Skin epidermis (tissue), 12 donors: ENCODE measurements at regions not wholly inside any gene's neighbourhood (a gene's known extent, or its start where the extent isn't known, plus 50 kb on each side); places are given as distances from the start of the nearest gene placed in this dataset.
"Not testable (repeated sequence)": the region's sequence is repeated elsewhere in the genome, so short reads cannot be mapped to it uniquely, and the experiment has no call there.

Experiments
- H3K27ac ChIP-seq, 21 experiments: fragments of 200-600 bp; sonication (generic) in 11 of 21; one replicate each; pipeline ENCODE4 v1.5.0; 2020; ENCODE audit warnings: mild to moderate bottlenecking in 3 of 21, inconsistent platforms in 2 of 21, moderate library complexity in 2 of 21
- H3K4me3 ChIP-seq, 7 experiments: fragments of 200-600 bp; sonication (generic) in 2 of 7; one replicate each; pipeline ENCODE4 v1.5.0; 2020; ENCODE audit warnings: inconsistent platforms in 2 of 7, mild to moderate bottlenecking in 2 of 7, moderate library complexity in 1 of 7

DNA sequence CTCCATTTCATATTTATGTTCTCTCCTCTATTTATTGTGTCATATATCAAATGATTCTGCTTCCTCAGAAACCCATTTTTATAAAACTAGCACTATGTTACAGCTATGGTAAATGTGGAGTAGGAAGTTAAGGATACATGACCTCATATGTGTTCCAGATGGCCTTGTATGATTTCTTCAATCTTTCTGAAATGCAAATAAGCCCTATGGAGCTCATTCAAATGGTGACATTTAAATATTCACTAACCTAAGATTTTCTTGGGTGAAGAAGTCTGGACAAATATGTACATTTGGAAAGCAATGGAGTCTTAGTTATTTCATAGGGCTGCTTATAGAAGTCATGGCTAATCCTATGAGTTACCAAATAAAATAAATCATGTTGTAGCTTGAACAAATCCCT, 782.5 kb downstream of the STPG2 start:
- Histone ChIP-seq H3K27ac (no peak overlapping the region), H3K4me3 (no peak overlapping the region)

DNA sequence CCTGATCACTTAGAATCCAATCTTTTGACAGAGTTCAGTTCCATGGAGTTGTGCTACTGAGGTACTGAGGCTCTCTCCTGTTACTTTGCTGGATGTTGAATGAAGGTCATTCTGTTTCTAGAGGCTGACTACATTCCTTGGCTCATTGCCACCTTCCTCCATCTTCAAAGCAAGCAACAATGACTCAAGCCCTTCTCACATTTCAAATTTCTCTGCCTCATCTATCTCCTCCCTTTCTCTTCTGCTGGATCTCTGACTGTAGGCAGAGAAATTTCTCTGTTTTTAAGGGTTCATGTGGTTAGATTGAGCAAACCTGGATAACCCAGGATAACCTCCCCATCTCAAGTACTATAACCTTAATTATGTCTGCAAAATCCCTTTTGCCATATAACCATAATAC, 775.4 kb downstream of the STPG2 start:
- no peak overlapping the region for H3K27ac ChIP-seq
- H3K4me3 ChIP-seq = no peak overlapping the region

DNA sequence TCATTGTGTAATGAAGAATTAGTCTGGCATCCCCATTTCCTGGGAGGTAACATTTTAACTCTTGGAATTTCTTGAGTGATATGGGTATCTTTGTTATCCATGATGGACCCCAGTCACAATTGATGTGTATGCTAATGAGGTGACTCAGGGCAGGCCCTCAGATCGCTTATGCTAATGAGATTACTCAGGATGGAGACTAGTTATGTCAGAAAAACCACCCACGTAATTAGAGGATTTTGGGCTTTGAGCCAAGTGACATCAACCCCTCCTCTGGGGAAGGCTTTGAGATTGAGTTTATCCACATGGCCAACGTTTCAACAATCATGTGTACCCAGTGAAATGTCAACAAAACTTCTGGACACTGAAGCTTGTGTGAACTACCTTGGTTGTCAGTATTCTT, 772.7 kb downstream of the STPG2 start:
- no peak overlapping the region for H3K4me3 ChIP-seq
- H3K27ac ChIP-seq = no peak overlapping the region

DNA sequence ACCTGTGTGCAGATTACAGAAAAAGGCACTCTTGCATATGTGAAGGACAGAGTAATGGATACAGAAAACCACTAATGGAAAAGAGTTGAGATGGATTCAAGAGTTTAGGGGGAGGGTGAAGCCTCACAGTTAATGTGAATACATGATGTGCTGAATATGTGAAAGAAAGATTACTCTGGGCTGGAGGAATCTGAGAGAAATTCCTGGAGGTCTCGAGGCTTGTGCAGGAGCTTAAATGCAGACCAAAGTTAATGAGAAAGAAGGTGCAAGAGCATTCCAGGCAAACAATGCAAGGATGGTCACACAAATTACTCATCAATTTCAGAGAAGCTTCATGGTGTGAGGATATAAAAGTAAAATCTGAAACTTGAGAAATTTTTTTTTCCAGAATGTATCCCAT, 768.8 kb downstream of the STPG2 start:
- Histone ChIP-seq H3K4me3 (no peak overlapping the region), H3K27ac (no peak overlapping the region)

DNA sequence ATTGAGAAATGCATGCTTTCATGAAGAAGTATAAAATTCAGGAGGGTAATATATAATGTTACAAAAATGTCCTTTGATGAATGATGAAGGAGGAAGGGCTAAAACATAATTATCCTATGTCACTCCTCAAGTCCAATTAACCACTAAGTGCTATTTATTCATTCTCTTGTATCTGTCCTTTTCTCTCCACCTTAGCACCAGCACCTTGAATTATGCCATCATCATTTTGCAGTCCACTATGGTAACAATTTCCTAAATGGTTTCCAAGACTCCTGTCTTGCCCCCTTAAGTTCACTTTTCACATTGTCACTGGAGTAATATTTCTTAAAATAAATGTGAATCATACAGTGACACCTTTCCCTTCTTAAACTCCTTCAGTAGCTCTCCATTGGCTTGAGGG, 756.3 kb downstream of the STPG2 start:
- Histone ChIP-seq H3K4me3 (no peak overlapping the region), H3K27ac (no peak overlapping the region)

DNA sequence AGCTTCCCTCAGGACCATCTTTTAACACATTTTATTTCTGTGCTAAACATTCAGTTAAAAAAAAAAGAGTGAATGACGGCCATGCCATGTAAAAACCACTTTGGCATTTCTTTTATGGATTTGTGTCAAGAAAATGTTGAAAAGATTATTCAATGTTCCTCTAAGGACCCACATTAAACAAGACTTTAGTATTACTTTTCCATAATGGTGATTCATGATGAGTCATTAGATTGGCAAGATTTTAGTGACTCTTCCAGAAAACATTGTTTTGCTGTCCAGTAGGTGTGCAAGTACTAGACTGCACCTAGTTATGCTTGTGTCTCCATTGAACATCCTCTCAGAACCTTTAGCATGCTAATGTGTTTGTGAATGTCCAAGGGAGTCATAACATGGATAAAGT, 748.6 kb downstream of the STPG2 start:
- Histone ChIP-seq H3K27ac (no peak overlapping the region), H3K4me3 (no peak overlapping the region)

DNA sequence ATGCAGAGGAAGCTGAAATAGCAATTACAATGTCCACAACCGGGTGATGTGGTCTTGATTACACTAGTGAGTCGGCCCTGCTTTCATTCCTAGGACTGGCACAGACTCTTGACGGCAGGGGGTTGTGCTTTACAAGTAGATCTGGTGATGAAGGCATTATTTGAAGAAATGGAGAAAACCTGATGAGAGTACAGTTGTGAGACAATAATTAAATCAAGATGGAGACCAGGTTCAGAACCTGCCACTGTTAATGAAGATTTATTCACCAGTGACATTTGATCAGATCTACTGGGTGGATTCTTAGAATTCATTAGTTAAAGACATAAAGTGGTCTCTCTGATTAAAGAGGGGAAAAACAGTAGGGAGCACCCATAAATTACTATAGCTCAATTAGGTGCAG, 747.2 kb downstream of the STPG2 start:
- H3K4me3 ChIP-seq = no peak overlapping the region
- H3K27ac ChIP-seq = no peak overlapping the region

DNA sequence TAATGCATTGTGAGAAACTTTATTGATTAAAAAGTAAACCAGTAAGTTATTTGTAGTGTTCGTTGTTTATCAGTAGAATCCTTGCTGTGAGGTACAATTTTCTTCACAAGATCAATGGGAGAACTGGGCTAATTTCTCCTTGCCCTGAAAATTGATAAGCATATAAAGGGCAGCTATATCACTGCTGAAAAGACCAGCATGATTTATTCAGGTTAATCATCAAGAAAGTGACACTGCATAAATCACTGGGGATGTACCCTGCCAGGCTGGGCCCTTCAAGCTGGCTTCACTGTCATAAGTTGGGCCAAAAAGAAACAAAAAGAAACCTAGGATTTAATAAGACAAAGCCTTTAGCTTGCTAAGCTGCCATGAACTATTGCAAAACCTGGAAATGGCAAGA, 746.7 kb downstream of the STPG2 start:
- no peak overlapping the region for H3K27ac ChIP-seq
- H3K4me3 ChIP-seq = no peak overlapping the region

DNA sequence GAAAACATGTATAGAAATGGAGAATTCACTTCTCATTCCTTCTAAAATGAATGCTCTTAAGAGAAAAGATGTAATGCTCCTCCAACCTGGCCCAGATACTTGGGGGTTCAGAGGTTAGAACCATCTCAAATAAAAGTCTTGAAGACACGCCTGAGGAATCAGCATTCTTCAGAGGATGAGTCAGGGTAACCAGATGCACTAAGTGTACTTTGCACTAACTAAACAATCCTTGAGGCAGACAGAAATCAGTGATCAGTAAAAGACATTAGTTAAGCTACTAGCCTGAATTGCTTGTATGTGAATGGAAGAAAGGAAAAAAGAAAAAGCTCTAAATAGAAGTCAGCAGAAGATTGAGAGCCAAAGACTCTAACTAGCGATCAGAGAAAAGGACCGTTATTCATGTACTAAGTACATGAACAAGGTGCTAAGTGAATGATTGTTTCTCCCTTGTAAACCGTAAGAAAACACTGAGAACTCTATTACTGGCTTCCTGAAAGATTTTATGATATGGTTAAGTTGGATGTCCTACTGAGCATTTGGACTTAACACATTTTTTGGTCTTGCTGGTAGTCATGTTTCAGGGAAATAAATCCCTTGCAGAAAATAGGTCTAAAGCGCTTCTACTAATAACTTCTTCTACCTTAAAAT, 738.3 kb downstream of the STPG2 start:
- Histone ChIP-seq H3K27ac (no peak overlapping the region), H3K4me3 (no peak overlapping the region)

DNA sequence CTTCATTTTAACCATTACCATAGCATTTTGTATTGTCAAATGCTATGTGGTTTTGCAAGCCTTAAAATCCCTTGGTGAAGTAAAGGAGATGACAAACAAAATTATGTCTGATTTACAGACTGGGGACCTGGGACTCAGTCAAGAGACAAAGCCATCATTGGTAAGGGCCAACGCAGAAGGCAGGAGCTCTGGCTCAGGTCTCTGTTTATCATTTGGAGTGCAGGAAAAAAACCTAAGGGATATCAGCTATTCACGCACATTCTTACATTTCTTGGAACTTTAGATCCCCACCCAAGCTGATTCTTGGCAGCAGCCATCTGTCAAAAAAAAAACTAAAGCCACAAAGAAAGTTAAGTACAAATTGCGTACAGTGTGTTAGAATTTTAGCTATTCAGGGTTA, 731.9 kb downstream of the STPG2 start:
- no peak overlapping the region for H3K27ac ChIP-seq
- no peak overlapping the region for H3K4me3 ChIP-seq

DNA sequence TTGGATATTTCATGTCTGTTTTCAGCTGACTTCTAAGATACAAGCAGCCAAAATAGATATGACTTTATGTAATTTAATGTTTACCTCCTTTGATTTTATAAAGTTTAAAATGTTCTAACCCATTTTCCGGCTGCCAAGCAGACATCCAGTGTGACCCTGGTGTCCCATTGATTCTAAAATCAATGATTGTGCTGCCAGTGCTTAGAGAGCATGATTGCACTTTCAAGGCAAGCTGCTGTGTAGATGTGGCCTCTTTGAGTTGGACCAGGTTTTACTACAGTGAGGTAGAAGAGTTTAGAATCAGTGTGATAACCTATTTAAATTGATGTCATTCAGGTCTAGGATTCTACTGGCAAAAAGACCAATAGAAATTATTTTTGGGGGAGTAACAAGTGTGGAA, 730.9 kb downstream of the STPG2 start:
- no peak overlapping the region for H3K27ac ChIP-seq
- H3K4me3 ChIP-seq = no peak overlapping the region

DNA sequence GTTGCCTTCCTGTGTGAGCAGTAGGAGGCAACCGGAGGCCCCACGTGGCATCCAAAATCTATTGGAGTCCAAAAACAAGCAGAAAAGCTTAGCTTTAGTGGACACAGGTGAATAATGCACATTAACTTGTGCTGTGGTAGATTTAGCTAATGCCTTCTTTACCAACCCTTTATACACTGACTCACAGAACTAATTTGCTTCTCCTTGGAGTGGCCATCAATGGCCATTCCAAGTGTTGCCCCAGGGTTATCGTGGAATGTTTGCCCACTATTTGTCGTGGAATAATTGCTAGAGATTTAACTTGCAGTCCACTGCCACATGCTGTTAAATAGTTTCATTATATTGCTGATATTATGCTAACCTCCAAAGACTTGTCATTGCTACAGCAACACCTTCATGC, 729.1 kb downstream of the STPG2 start:
- H3K4me3 ChIP-seq = no peak overlapping the region
- H3K27ac ChIP-seq = no peak overlapping the region

DNA sequence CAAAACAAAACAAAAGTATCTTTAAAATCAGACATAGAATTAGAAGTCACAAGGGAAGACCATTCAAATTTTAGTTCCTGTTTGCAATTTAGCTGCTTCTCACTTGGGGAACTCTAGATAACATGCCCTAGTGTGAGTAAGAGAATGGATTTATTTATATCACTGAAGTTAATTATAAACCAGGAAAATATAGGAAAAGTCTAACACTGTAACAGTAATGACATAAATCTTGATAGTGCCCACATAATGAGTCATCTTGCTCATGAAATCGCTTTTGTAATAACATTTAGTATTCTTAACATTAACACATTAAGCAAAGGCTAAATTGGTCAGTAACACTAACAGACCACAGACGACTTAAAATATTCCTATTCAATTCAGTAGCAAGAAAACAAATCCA, 710.7 kb downstream of the STPG2 start:
- Histone ChIP-seq H3K27ac (no peak overlapping the region), H3K4me3 (no peak overlapping the region)

DNA sequence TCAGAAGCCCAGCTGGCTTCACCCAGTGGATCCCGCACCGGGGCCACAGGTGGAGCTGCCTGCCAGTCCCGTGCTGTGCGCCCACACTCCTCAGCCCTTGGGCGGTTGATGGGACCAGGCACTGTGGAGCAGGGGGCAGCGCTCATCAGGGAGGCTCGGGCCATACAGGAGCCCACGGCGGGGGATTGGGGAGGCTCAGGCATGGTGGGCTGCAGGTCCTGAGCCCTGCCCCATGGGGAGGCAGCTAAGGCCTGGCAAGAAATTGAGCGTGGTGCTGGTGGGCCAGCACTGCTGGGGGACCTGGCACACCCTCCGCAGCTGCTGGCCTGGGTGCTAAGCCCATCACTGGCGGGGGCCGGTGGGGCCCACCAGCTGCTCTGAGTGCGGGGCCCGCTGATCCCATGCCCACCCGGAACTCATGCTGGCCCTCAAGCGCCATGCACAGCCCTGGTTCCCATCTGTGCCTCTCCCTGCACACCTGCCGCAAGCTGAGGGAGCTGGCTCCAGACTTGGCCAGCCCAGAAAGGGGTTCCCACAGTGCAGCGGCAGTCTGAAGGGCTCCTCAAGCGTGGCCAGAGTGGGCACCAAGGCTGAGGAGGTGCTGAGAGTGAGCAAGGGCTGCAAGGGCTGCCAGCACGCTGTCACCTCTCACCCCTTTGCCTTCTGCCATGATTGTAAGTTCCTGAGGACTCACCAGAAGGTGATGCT, 705.1 kb downstream of the STPG2 start:
- H3K4me3 ChIP-seq, H3K27ac ChIP-seq: not testable (repeated sequence)

DNA sequence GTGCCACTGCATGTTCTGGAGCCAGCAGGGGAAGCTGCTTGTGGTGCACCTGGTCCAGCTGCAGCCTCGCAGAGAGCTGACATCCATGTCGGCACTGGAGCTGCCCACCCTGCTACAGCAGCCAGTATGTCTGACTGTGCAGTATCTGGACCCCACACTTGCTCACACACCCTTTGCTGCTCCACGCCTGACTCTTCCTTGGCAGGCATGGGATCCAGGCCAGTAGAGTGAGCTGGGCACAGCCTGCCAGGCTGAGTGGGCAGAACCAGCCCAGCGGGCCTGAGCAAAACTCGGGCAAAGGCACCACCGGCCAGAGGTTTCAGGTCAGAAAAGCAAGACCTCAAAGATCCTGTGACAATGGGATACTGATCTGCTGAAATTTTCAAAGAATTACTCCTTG, 690.1 kb downstream of the STPG2 start:
- no peak overlapping the region for H3K27ac ChIP-seq

DNA sequence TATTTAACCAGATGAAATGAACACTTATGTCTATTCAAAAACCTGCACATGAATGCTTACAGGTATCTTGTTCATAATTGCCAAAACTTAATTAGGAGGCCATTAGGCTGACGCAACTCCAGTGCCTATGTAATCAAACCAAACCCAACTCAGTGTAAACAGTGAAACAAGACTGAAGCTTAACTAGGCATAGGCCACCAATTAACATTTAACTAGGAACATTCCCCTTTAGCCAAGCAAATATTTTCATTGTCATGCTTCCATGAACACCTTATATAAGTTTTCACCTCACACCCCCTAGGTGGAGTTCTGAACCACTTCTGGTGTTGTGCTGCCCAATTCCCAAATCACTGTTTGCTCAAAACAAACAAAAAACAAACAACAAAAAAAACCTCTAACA, 686.0 kb downstream of the STPG2 start:
- Histone ChIP-seq H3K27ac (no peak overlapping the region), H3K4me3 (no peak overlapping the region)

More for the DNA sequence above, 690.1 kb downstream of the STPG2 start:
- H3K4me3 ChIP-seq = no peak overlapping the region

DNA sequence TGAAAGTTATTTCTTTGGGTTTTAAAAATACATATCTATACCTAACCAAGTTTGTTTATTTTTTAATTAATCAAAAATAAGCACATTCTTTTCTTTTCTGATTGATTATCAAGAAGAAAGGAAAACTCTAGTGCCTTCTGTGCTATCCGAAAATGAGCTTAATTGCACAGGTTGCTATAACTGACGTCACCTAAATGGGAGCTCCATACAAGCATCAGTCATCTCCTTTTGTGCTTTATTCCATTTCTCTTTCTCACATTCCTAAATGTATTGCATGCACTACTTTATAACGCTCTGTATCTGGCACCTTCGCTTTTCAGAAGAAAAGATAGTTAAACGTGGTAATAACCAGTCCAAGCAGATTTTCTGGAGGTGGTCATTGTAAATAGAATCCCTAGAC, 675.0 kb downstream of the STPG2 start:
- H3K27ac ChIP-seq = no peak overlapping the region
- no peak overlapping the region for H3K4me3 ChIP-seq

DNA sequence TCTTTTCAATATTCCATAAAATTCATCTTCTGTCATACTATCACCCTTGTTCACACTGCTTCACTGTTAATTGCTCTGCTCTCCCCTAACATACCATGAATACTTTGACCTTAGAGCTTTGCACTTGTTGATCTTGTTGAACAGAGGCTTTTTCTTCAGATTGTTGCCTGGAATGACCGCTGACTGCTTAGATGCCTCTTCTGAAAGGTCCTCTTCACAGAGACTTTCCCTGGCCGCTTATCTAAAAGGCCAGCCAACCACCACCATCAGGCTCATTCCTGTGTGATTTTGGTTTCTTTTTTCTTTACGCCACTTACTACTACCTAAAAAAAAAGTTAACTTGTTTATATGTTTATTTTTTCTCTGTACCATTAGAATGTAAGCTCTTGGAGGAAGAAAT, 667.7 kb downstream of the STPG2 start:
- no peak overlapping the region for H3K4me3 ChIP-seq
- H3K27ac ChIP-seq = no peak overlapping the region

DNA sequence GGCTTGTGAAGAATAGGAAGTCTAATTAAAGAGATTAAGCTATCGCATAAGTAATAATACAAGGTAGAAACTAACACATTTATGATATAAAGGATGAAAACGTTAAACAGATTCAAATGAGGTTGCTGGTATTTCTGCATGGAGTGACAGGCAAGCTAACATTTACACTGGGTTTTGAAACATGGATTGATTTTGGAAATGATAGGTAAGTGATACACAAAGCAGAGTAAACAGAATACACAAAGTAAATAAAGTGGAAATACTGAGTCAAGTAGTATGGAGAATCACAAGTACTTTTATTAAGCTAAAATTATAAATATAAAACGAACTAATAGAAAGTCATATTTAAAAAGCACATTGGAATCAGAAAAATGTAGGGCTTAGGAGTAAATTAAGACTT, 665.3 kb downstream of the STPG2 start:
- Histone ChIP-seq H3K4me3 (no peak overlapping the region), H3K27ac (no peak overlapping the region)

DNA sequence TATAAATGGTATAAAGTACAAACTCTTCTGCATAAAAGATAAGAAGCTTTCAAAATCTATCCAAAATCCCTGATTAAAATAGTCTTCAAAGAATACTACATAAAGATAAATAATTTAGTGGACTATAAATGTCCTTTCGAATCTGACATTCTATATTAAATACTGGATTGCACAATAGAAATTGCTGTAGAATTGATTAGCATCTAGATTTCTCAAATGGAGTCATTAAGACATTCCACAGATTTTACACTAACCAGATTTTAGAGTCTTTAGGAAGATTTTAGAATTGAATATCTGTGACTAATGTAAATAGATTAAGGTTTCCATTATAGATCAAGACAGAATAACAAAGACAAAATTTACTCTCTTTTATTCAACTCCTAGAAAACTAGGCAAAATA, 663.9 kb downstream of the STPG2 start:
- Histone ChIP-seq H3K27ac (no peak overlapping the region), H3K4me3 (no peak overlapping the region)

DNA sequence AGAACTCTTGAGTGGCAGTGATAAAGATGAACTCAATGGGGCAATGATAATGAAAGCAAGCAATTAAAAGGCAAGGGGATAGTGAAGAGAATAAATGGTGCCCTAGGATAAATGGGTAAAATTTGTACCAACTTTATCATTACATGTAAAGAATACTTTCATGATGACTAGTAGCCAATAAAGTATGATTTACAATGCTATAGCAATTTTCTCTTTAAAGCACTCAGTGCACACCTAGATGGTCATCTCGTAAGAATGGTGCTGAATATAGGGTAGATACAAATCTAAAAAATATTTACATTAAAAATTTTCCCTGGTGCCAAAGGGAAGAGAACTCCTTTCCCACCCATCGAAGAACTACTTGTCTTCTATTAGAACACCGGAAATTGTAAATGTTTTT, 651.4 kb downstream of the STPG2 start:
- Histone ChIP-seq H3K4me3 (no peak overlapping the region), H3K27ac (no peak overlapping the region)
